Calu3 (cell line): ENCODE measurements at regions not wholly inside any gene's neighbourhood (a gene's known extent, or its start where the extent isn't known, plus 50 kb on each side); places are given as distances from the start of the nearest gene placed in this dataset.
"Not testable (repeated sequence)": the region's sequence is repeated elsewhere in the genome, so short reads cannot be mapped to it uniquely, and the experiment has no call there.

Experiments
- BruUV-seq: library from RNA; stranded (reverse); fragments of 400-500 nt; replicated peaks from 2 replicates; lab custom pipeline; 2021; lab: Mats Ljungman, UMichigan
- CTCF ChIA-PET: fragments of 300-600 bp; sonication (Branson Sonifier 250); formaldehyde crosslinking; loops from one replicate; lab custom pipeline; 2022; ENCODE audit warnings: antibody characterized with exemption; lab: Charles Lee
- DNase-seq: peaks from one replicate; pipeline ENCODE4 v3.0.0; 2022
- H3K27ac Mint-ChIP-seq: one replicate; pipeline ENCODE4 v1.8.0; 2022; ENCODE audit warnings: mixed read lengths; ENCODE audit not compliant: unreplicated experiment
- H3K27me3 Mint-ChIP-seq: one replicate; pipeline ENCODE4 v1.8.0; 2022; ENCODE audit warnings: mixed read lengths; ENCODE audit not compliant: unreplicated experiment
- H3K36me3 Mint-ChIP-seq: one replicate; pipeline ENCODE4 v1.8.0; 2022; ENCODE audit warnings: mild to moderate bottlenecking, moderate library complexity, mixed read lengths; ENCODE audit not compliant: insufficient read depth, unreplicated experiment
- H3K4me1 Mint-ChIP-seq: one replicate; pipeline ENCODE4 v1.8.0; 2022; ENCODE audit warnings: mild to moderate bottlenecking, low read depth, mixed read lengths; ENCODE audit not compliant: unreplicated experiment
- H3K4me3 Mint-ChIP-seq: one replicate; pipeline ENCODE4 v1.8.0; 2022; ENCODE audit warnings: mild to moderate bottlenecking, low read depth, moderate library complexity, mixed read lengths; ENCODE audit not compliant: unreplicated experiment
- H3K9me3 Mint-ChIP-seq: one replicate; pipeline ENCODE4 v1.8.0; 2022; ENCODE audit warnings: low read depth, mixed read lengths; ENCODE audit not compliant: unreplicated experiment
- intact Hi-C: fragments of 100-400 bp; cut with micrococcal nuclease; formaldehyde crosslinking; loops from one replicate; pipeline ENCODE4 v1.10.0; 2022; ENCODE audit not compliant: unreplicated experiment
- TF ChIP-seq, protein P1 (sequence below): fragments of 200-600 bp; IDR thresholded peaks from one replicate; pipeline ENCODE4 v1.8.0; 2022; ENCODE audit warnings: antibody characterized with exemption; ENCODE audit not compliant: unreplicated experiment

DNA sequence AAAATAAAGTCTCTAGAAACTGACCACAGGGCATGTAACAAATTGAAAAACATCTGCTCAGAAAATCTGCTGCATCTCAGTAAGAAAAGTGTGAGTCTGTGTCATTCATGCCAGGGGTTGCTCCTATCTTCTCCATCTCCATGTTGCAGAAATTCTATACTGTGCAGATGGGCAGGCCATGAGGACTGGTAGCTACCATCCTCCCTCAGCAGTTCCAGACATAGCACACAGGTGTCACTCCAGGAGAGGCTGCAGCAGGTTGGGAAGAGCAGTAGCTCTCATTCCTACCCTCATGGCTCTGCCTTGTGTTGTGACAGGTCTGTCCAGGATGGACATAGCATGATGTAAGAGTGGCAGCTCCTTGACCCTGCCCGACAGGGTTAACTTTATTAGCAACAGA lies 173.4 kb downstream of the NDUFS4 start:
- DNase-seq = no peak
- H3K36me3 Mint-ChIP-seq = no peaks in the 10 kb centered on the region
- TF ChIP-seq, protein P1, sequence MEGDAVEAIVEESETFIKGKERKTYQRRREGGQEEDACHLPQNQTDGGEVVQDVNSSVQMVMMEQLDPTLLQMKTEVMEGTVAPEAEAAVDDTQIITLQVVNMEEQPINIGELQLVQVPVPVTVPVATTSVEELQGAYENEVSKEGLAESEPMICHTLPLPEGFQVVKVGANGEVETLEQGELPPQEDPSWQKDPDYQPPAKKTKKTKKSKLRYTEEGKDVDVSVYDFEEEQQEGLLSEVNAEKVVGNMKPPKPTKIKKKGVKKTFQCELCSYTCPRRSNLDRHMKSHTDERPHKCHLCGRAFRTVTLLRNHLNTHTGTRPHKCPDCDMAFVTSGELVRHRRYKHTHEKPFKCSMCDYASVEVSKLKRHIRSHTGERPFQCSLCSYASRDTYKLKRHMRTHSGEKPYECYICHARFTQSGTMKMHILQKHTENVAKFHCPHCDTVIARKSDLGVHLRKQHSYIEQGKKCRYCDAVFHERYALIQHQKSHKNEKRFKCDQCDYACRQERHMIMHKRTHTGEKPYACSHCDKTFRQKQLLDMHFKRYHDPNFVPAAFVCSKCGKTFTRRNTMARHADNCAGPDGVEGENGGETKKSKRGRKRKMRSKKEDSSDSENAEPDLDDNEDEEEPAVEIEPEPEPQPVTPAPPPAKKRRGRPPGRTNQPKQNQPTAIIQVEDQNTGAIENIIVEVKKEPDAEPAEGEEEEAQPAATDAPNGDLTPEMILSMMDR = no peak
- no peaks in the 10 kb centered on the region for H3K4me1 Mint-ChIP-seq
- H3K9me3 Mint-ChIP-seq = no peaks in the 10 kb centered on the region
- CTCF ChIA-PET = no interaction called here
- H3K27ac Mint-ChIP-seq = no peak overlapping the region
- BruUV-seq = no TSS peak
- intact Hi-C loops = no loop called here
- H3K4me3 Mint-ChIP-seq = no peak overlapping the region
- H3K27me3 Mint-ChIP-seq = peaks cover 19% of the 10 kb centered on the region

DNA sequence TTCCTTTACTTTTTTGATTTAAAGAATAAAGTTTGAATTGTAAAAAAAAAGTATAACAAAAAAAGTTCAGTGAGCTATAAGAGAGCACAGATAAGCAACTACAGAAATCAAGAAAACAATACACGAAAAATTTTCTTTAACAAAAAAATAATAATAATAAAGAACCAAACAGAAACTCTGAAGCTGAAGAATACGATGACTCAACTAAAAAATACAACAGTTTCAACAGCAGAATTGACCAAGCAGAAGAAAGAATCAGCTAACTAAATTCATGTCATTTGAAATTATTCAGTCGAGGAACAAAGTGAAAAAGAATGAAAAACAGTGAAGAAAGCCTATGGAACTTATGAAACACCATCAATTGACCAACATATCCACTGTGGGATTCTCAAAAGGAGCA lies 177.7 kb downstream of the NDUFS4 start:
- no peak overlapping the region for H3K27ac Mint-ChIP-seq
- DNase-seq = no peak
- H3K9me3 Mint-ChIP-seq = no peaks in the 10 kb centered on the region
- H3K27me3 Mint-ChIP-seq = peaks cover 19% of the 10 kb centered on the region
- no peaks in the 10 kb centered on the region for H3K4me1 Mint-ChIP-seq
- CTCF ChIA-PET = interaction anchor here (0.7 kb wide), 1 partner anchor 14 kb away, joined by 5 read pairs; no protein-coding TSS in a partner anchor
- no TSS peak for BruUV-seq
- TF ChIP-seq, protein P1 = no peak
- H3K36me3 Mint-ChIP-seq = no peaks in the 10 kb centered on the region
- intact Hi-C loops = no loop called here
- no peak overlapping the region for H3K4me3 Mint-ChIP-seq

DNA sequence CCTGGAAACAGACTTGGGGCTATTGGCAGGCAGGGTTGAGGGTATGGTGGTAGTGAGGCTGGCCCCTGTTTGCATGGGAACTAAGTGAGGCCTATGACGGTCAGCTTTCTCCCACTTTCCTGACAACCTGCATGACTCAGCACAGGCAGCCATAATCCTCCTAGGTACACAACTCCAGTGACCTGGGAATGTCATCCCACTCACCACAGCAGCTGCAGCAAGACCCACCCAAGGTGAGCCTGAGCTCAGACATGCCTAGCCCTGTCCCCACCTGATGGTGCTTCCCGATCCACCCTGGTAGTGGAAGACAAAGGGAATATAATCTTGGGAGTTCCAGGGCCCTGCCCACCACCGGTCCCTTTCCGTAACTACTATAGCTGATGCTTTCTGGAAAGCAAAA lies 178.7 kb downstream of the NDUFS4 start:
- intact Hi-C loops = no loop called here
- DNase-seq = no peak
- Mint-ChIP-seq H3K4me1 (no peaks in the 10 kb centered on the region), H3K27me3 (peaks cover 9% of the 10 kb centered on the region), H3K9me3 (no peaks in the 10 kb centered on the region), H3K27ac (no peak overlapping the region), H3K4me3 (no peak overlapping the region), H3K36me3 (no peaks in the 10 kb centered on the region)
- no TSS peak for BruUV-seq
- CTCF ChIA-PET = no interaction called here
- TF ChIP-seq, protein P1 = no peak

DNA sequence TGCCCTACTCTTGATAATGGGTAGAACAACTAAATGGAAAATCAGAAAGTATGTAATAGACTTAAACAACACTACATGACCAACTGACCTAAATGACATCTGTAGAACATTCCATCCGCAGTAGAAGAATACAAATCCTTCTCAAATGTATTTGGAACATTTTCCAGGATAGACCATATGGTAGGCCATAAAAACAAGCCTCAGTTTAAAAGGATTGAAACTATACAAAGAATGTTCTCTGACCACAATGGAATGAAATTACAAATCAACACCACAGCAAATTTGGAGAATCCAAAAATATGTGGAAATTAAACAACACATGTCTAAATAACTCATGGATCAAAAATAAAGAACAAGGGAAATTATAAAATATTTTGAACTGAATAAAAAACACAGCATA lies 189.2 kb downstream of the NDUFS4 start:
- Mint-ChIP-seq H3K27ac (no peak overlapping the region), H3K36me3 (no peaks in the 10 kb centered on the region), H3K9me3 (peaks cover 8% of the 10 kb centered on the region), H3K4me1 (no peaks in the 10 kb centered on the region), H3K27me3 (peaks cover 18% of the 10 kb centered on the region), H3K4me3 (no peak overlapping the region)
- TF ChIP-seq, protein P1 = no peak
- no peak for DNase-seq
- CTCF ChIA-PET = no interaction called here
- intact Hi-C loops = no loop called here
- BruUV-seq = no TSS peak

DNA sequence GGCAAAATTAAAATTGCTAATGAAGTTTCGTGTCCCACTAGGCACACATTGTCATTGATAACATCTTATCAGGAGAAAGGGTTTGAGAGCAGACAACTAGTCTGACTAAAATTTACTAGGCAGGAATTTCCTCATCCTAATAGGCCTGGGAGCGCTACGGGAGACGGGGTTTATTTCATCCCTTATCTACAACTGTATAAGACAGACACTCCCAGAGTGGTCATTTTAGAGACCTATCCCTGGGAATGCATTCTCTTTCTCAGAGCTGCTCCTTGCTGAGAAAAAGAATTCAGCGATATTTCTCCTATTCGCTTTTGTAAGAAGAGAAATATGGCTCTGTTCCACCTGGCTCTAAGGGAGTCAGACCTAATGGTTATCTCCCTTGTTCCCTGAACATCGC lies 191.8 kb downstream of the NDUFS4 start:
- H3K4me1 Mint-ChIP-seq, H3K27ac Mint-ChIP-seq, CTCF ChIA-PET, BruUV-seq, DNase-seq, H3K9me3 Mint-ChIP-seq, H3K4me3 Mint-ChIP-seq, H3K36me3 Mint-ChIP-seq, intact Hi-C loops: not testable (repeated sequence)
- H3K27me3 Mint-ChIP-seq = peaks cover 22% of the 10 kb centered on the region
